OCI-LY1 (cell line): ENCODE measurements at regions not wholly inside any gene's neighbourhood (a gene's known extent, or its start where the extent isn't known, plus 50 kb on each side); places are given as distances from the start of the nearest gene placed in this dataset.

Experiments
- EZH2 ChIP-seq: fragments of 200-600 bp; sonication (generic), shearing (Covaris generic); IDR thresholded peaks from 2 replicates; pipeline ENCODE4 v1.8.0; 2017; ENCODE audit warnings: borderline replicate concordance, mixed run types, mild to moderate bottlenecking, antibody characterized with exemption, low read length, moderate library complexity, mixed read lengths
- TF ChIP-seq, protein P1 (sequence below): fragments of 200-600 bp; sonication (generic), shearing (Covaris generic); IDR thresholded peaks from 2 replicates; pipeline ENCODE4 v1.5.1; 2017; ENCODE audit warnings: mild to moderate bottlenecking, antibody characterized with exemption, low read length, moderate library complexity, mixed read lengths

DNA sequence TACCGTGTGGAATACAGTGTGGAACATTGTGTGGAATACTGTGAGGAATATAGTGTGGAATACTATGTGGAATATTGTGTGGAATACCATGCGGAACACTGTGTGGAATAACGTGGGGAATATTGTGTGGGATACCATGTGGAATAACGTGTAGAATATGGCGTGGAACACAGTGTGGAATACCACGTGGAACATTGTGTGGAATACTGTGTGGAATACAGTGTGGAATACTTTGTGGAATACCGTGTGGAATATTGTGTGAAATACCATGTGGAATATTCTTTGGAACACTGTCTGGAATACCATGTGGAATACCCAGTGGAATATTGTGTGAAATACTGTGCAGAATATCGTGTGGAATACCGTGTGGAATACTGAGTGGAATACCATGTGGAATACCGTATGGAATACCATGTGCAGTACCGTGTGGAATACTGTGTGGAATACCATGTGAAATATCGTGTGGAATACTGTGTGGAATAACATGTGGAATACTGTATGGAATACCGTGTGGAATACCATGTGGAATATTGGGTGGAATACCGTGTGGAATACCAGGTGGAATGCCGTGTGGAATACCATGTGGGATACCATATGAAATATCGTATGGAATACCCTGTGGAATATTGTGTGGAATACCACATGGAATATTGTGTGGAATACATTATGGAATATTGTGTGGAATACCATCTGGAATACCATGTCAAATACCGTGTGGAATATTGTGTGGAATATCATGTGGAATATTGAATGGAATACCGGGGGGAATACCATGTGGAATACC lies 133.1 kb upstream of the CHST15 start:
- TF ChIP-seq EZH2: no peak
- TF ChIP-seq, protein P1, sequence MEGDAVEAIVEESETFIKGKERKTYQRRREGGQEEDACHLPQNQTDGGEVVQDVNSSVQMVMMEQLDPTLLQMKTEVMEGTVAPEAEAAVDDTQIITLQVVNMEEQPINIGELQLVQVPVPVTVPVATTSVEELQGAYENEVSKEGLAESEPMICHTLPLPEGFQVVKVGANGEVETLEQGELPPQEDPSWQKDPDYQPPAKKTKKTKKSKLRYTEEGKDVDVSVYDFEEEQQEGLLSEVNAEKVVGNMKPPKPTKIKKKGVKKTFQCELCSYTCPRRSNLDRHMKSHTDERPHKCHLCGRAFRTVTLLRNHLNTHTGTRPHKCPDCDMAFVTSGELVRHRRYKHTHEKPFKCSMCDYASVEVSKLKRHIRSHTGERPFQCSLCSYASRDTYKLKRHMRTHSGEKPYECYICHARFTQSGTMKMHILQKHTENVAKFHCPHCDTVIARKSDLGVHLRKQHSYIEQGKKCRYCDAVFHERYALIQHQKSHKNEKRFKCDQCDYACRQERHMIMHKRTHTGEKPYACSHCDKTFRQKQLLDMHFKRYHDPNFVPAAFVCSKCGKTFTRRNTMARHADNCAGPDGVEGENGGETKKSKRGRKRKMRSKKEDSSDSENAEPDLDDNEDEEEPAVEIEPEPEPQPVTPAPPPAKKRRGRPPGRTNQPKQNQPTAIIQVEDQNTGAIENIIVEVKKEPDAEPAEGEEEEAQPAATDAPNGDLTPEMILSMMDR: no peak
